ENCODE measurements at regions not wholly inside any gene's neighbourhood (a gene's known extent, or its start where the extent isn't known, plus 50 kb on each side); places are given as distances from the start of the nearest gene placed in this dataset.
"Not testable (repeated sequence)": the region's sequence is repeated elsewhere in the genome, so short reads cannot be mapped to it uniquely, and the experiment has no call there.

- peaks cover 14% of the 10 kb centered on the region for H3K27me3 Mint-ChIP-seq (ENCODE audit: insufficient read depth)
- no peak overlapping the region for H3K4me3 Mint-ChIP-seq
- TF ChIP-seq, protein P1, sequence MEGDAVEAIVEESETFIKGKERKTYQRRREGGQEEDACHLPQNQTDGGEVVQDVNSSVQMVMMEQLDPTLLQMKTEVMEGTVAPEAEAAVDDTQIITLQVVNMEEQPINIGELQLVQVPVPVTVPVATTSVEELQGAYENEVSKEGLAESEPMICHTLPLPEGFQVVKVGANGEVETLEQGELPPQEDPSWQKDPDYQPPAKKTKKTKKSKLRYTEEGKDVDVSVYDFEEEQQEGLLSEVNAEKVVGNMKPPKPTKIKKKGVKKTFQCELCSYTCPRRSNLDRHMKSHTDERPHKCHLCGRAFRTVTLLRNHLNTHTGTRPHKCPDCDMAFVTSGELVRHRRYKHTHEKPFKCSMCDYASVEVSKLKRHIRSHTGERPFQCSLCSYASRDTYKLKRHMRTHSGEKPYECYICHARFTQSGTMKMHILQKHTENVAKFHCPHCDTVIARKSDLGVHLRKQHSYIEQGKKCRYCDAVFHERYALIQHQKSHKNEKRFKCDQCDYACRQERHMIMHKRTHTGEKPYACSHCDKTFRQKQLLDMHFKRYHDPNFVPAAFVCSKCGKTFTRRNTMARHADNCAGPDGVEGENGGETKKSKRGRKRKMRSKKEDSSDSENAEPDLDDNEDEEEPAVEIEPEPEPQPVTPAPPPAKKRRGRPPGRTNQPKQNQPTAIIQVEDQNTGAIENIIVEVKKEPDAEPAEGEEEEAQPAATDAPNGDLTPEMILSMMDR (IDR thresholded peaks at IDR 0.05), result peak; percentile 54
- H3K4me1 Mint-ChIP-seq (ENCODE audit: low read depth), result peaks cover 15% of the 10 kb centered on the region
- H3K9me3 Mint-ChIP-seq, result peaks cover 11% of the 10 kb centered on the region
- no peak for DNase-seq
- H3K27ac Mint-ChIP-seq, result no peak overlapping the region
- H3K36me3 Mint-ChIP-seq (ENCODE audit: low read depth), result peaks cover 14% of the 10 kb centered on the region; the same call in 1 of the 2 replicates
Measured at GRCh38 chr6:12636336-12636735, 80.2 kb upstream of the PHACTR1 start.

DNA sequence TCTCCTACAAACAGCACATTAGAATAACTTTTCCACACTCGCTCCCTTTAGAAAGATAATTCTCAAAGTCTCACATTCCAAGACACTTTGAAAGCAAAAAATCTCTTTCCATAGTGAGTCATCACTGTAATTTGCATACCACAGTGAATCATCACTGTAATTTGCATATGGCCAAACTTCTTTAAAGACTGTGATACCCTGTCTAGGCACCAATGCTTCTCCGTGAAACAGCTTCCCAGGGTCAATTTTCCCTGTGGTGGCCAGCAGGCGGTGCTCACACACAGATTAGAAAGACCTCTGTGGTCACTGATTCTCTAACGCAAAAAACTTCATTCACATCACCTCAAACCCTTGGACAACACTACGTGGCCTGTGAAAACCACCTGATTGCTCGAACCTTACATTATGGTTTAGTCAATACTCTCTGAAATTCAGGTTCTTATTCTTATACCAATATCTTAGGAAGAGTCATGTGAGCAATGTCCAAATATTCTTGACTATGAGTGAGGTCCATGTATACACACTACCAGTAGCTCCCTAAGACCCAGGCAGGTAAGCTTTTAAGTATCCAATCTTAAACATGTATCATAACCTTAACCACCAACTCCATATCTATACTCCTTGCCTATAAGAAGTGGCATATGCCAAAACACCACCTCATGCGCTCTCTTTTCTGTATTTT is 78.5 kb upstream of the PHACTR1 start:
- peak; percentile 82 for DNase-seq
- H3K27ac Mint-ChIP-seq, result no peak overlapping the region
- no peak overlapping the region for H3K4me3 Mint-ChIP-seq
- peaks cover 15% of the 10 kb centered on the region for H3K4me1 Mint-ChIP-seq (ENCODE audit: low read depth)
- TF ChIP-seq, protein P1 (IDR thresholded peaks at IDR 0.05), result peak; percentile 93
- peaks cover 11% of the 10 kb centered on the region for H3K9me3 Mint-ChIP-seq
- H3K36me3 Mint-ChIP-seq (ENCODE audit: low read depth), result peaks cover 14% of the 10 kb centered on the region; the same call in 1 of the 2 replicates
- H3K27me3 Mint-ChIP-seq (ENCODE audit: insufficient read depth), result peaks cover 14% of the 10 kb centered on the region

DNA sequence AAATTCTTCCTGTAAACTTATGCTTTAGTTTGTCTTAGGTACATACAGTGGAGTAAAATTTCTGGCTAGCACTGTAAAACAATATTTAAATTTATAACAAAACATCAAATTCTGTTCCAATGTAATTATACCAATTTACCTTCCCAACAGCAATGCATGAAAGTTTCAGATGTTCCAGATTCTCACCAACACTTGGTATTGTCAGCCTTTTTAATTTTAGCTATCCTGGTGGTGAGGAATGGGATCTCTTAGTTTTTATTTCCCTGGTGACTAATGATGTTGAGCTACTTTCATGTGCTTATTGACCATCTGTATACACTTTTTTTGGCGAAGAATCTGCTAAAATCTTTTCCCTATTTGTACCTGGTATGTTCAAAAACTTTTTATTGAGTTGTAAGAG is 76.1 kb upstream of the PHACTR1 start:
- H3K36me3 Mint-ChIP-seq (ENCODE audit: low read depth), result no peaks in the 10 kb centered on the region
- H3K4me1 Mint-ChIP-seq (ENCODE audit: low read depth), result peaks cover 15% of the 10 kb centered on the region
- no peak overlapping the region for H3K27ac Mint-ChIP-seq
- H3K4me3 Mint-ChIP-seq, result no peak overlapping the region
- TF ChIP-seq, protein P1 (IDR thresholded peaks at IDR 0.05), result no peak
- no peaks in the 10 kb centered on the region; the same call in 1 of the 2 replicates for H3K9me3 Mint-ChIP-seq
- no peak for DNase-seq
- H3K27me3 Mint-ChIP-seq (ENCODE audit: insufficient read depth), result peaks cover 1% of the 10 kb centered on the region; the same call in 1 of the 2 replicates

- not testable (repeated sequence) for H3K9me3 Mint-ChIP-seq; H3K36me3 Mint-ChIP-seq (ENCODE audit: low read depth); H3K4me1 Mint-ChIP-seq (ENCODE audit: low read depth); H3K27me3 Mint-ChIP-seq (ENCODE audit: insufficient read depth); DNase-seq; H3K4me3 Mint-ChIP-seq; H3K27ac Mint-ChIP-seq
Measured at GRCh38 chr6:12641785-12642184, 74.8 kb upstream of the PHACTR1 start.

DNA sequence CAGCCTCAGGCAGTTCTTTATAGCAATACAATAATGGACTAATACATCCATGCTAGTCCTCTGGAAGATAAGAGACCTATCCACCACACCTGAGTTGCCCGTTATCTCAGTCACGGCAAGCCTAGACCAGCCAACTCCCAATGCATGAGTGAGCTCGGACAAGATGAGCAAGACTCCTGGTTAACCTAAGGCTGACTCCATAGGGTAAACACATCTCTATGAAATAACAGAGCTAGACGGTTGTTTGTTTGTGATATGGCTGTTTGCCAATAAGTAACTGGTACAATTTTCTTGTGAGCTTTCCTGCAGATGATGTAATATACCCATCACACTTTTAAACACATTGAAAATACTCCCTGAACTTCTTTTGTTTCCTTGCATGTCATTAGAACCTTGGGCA is 70.6 kb upstream of the PHACTR1 start:
- Mint-ChIP-seq H3K36me3 (ENCODE audit: low read depth) (no peaks in the 10 kb centered on the region), H3K9me3 (peaks cover 5% of the 10 kb centered on the region; the same call in 1 of the 2 replicates), H3K27me3 (ENCODE audit: insufficient read depth) (no peaks in the 10 kb centered on the region; the same call in 1 of the 2 replicates), H3K4me3 (no peak overlapping the region), H3K27ac (no peak overlapping the region), H3K4me1 (ENCODE audit: low read depth) (no peaks in the 10 kb centered on the region)
- TF ChIP-seq, protein P1 (IDR thresholded peaks at IDR 0.05), result no peak
- DNase-seq, result no peak

DNA sequence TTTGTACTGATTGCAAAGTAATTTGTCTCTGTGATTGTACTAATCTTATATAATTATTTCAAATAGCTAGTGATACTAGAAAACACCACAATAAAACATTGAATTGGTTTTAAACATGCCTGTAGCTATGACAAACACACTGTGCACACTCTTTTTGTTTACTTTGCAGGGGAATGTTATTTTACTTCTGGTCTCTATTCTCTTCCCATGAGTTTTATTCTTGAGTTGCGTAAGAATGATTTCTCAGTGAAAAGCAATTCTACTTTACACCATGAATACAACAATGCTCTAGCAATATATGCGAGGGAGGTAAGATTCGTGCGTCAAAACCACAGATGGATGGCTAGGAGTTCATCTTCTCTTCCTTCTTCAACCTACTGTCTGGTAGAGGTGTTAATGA is 68.4 kb upstream of the PHACTR1 start:
- TF ChIP-seq, protein P1 (IDR thresholded peaks at IDR 0.05), result no peak
- Mint-ChIP-seq H3K27me3 (ENCODE audit: insufficient read depth) (no peaks in the 10 kb centered on the region; the same call in none of the 2 replicates), H3K27ac (no peak overlapping the region), H3K4me3 (no peak overlapping the region), H3K9me3 (peaks cover 5% of the 10 kb centered on the region; the same call in 1 of the 2 replicates), H3K36me3 (ENCODE audit: low read depth) (no peaks in the 10 kb centered on the region), H3K4me1 (ENCODE audit: low read depth) (no peaks in the 10 kb centered on the region)
- no peak for DNase-seq

Data from HFFc6 (cell line).